ENCODE measurements at regions not wholly inside any gene's neighbourhood (a gene's known extent, or its start where the extent isn't known, plus 50 kb on each side); places are given as distances from the start of the nearest gene placed in this dataset.

- TF ChIP-seq EZH2phosphoT487 (IDR thresholded peaks at IDR 0.05; ENCODE audit: low read depth) (no peak), CTCF (IDR thresholded peaks at IDR 0.05; ENCODE audit: low read depth, low read length) (no peak)
These were observed 343.9 kb upstream of the MMADHC start for GRCh38 chr2:149931486-149931885.
